Iris pigment epithelial cell (primary cell): ENCODE measurements at regions not wholly inside any gene's neighbourhood (a gene's known extent, or its start where the extent isn't known, plus 50 kb on each side); places are given as distances from the start of the nearest gene placed in this dataset.
A peak's percentile ranks its signal among the peaks of the same experiment; 100 is the strongest.

Source experiments
- DNase-seq: peaks from one replicate; pipeline ENCODE4 v3.0.0-alpha.2; 2011; ENCODE audit warnings: low read depth

DNA sequence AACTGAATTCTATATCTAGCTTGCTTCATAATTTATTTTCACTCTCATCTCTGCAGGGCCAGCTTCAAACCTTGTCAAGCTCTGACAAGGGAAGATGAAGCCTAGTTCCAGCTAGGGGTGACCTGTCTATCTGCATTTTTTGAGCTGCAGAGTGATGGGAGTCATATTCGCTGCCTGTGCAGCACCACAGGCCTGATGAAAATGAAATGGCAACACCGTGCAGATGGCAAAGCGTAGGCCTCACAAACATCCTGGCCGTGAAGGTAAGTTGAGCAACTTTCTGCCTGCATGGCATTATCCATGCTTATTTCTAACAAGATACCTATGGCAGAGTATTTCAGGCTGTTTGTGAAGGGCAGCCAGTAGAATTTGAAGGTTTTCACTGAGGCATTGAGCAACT lies 86.4 kb upstream of the C1QTNF9B start:
- DNase-seq: no peak

GRCh38 chr13:23984546-23984945 lies 87.2 kb upstream of the C1QTNF9B start:
- no peak for DNase-seq

DNA sequence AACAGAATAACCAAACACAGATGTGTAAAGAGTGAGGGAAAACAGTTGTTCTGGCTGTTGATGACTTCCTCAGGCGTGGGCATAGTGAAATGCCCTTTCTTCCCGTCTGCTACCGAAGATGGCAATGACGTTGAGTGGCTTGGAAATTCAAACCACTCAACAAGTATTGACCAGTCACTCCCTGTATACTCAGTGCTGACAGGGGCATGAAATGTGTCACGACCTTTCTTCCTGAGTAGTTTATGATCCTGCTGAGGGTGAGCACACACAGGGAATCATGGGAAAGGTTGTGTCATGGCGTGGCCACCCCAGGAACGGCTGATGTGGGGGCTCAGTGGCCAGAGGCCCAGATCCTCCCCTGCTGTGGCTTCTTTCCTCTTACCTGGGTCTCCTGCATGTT lies 87.8 kb upstream of the C1QTNF9B start:
- DNase-seq: no peak

- no peak for DNase-seq
Observed at GRCh38 chr13:23985839-23986238, 88.5 kb upstream of the C1QTNF9B start.

DNA sequence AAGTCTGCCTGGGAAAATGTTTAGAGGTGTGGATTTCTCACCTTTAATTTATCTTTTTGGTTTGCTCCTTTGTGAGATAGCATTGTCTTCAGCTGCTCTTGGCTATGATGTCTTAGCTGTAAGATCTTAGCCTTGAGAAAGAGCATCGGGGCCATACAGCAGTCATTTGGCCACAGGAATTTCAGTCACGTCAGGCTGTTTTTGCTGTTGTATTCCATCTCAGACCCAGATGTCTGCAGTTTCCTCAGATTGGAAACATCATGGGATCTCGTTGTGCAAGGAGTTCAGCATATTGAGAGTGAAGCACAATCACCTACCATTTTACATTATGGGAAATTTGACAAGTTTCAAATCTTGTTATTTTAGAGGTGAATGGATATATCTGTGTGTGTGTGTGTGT lies 89.3 kb upstream of the C1QTNF9B start:
- DNase-seq: peak; percentile 91

DNA sequence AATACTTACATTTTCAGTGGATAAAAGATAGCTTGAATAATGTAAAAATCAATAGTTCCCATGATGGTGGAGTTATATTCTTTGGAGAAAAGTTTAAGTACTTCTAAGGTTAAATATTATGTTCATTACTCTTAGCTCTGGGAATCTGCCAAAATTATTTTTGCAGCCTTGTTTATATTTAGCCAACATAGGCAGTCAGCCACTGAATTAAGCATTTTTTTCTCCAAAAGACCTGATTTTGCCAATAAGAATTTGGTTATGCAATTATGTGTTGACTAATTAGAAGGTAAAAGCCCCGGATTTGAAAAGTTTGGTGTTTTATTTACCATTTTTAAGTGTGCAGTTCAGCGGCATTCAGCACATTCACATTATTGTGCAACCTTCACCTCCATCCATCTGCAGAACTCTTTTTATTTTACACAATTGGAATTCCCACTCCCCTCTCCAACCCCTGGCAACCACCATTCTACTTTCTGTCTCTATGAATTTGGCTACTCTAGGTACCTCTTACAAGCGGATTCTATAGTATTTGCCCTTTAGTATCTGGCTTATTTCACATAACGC lies 90.1 kb upstream of the C1QTNF9B start:
- peak; percentile 68 for DNase-seq

DNA sequence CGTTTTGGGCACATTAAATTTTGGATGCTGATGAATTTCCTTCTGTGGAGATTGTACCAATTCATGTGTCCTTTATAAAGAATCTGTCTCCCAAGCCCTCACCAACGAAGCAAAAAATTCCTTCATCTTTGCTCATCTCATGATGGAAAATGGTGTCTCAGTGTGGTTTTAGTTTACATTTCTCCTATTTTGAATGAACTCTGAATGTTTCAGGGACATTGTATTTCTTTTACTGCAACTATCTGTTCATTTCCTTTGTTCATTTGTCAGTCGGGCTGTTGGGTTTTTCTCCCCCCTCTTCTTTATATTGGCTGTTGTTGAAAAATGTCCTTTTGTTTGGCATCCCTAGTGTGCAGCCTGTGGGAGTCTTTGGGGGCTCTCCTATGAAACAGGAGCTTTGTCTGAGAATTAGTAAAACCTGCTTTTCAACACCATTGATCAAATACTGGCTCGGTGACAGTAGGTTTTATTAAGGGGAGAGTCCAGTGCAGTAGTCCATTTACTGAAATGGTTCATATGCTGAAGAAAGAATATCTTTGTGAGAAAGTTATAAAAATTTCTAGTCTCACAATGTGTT lies 91.3 kb upstream of the C1QTNF9B start:
- DNase-seq: no peak

GRCh38 chr13:23990455-23990854 lies 93.2 kb upstream of the C1QTNF9B start:
- no peak for DNase-seq

DNA sequence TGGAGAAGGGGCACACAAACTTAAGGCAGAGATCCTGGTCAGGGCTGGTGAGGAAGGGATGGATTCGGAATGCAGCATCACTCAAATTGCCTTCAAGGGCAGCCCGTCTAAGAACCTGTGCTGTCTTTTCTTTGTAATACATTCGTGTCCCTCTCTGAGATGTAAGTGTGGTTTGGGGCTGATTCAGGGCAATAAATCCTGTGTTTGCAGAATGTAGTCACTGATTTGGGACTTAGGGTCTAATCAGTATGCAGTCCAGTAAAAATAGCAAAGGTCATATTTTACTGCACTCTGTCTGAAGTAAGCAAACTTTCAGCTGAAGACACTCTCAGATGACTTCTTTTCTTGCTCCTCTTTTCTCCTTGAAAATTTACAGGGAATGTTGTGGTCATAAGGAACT lies 93.8 kb upstream of the C1QTNF9B start:
- no peak for DNase-seq

- no peak for DNase-seq
Observed at GRCh38 chr13:23992781-23993679, 95.7 kb upstream of the C1QTNF9B start.

DNA sequence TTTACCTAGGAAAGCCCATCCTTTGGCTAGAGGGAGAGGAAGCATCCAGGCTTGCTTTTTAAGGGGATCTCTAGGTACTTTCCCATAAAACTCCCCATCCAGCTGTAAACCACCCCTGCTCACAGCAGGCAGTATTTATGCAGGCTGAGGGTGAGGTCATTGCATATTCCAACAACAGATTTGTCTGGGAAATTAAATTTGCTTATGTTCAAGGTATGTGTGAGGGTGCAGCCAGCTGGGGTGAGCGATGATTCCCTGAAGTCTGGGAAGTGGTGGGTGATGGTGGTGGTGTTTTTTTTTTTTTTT lies 96.3 kb upstream of the C1QTNF9B start:
- DNase-seq: peak; percentile 18

DNA sequence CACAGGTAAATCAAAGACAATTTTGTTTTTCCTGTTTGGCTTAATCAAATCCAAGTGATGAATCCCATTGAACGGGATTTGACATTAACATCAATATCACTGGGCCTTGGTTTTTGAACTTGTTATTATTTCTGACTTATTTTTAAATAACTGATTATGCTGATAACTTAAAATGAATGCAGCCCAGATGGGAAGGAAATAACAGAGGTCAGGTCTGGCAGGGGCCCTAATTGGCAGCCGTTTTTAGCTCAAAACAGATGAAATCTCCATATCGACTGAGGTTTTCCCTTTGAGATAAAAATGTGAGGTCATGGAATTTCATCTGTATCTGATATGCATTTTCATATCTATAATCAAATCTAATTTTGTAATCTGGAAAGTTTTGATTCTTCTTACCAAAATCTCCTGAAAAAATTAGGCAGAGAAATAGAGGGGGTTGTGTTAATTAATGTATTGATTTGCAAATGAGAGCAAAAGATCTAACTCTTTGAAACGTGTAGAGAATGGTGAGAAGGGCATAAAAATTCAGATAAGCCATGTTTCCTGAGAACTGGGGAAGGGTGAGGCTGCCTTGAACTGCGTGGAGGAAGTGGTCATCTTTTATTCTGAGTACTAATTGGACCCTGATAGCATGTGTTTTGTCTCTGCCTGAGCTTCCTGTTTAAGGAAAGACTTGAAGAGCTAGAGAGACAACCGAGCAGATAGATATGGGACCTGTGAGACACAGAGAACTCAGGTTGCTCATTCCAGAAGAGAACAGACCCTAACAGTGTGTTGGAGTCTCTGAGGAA lies 98.2 kb upstream of the C1QTNF9B start:
- DNase-seq: no peak

- no peak for DNase-seq
Observed at GRCh38 chr13:23996456-23996855, 99.2 kb upstream of the C1QTNF9B start.

- no peak for DNase-seq
Observed at GRCh38 chr13:23999424-23999823, 102.1 kb upstream of the C1QTNF9B start.

- no peak for DNase-seq
Observed at GRCh38 chr13:24002206-24002815, 105.0 kb upstream of the C1QTNF9B start.

- DNase-seq: no peak
Observed at GRCh38 chr13:24004142-24004899, 107.0 kb upstream of the C1QTNF9B start.

DNA sequence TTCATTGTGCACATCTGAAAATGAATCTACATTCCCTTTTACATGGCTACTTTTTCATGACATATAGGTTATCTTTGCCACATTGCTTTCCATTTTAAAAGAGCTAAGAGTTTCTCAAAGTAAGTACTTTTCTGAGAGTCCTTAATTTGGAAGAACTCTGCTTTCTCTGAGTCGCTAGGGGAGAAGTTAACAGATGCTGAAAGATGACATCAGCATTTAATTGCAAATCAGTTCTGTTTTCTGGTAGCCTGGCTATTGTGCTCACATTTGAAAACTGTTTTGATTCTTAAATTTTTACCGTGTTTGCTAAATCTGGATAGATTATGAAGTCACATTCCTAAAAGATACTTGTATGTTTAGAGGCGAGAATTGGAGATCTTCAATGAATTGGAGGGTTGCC lies 107.7 kb upstream of the C1QTNF9B start:
- no peak for DNase-seq

DNA sequence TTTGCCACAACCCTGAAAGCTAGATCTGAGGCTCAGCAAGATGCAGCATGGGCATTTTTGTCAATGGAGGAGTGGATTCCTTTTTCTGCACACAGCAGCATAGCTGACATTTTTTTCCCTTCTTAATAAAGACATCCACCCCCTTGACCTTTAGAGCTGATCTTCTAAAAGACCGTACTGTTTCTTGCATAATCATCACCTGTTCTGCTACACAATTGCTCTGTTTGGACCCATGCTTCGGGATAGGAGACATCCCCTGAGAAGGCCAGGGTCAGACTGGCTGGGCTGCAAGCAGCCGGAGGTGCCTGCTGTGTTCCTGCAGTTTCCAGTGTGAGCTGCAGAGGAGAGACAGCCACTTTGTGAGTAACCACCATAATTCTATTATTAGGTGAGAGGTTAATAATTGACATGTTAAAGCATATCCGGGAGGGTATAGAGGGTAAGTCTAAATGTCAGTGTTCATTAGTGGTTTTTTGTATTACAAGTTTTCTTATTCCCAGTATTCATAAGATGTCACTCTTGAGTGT lies 108.5 kb upstream of the C1QTNF9B start:
- DNase-seq: no peak

GRCh38 chr13:24006520-24007248 lies 109.4 kb upstream of the C1QTNF9B start:
- DNase-seq: no peak

GRCh38 chr13:24007979-24008620 lies 110.8 kb upstream of the C1QTNF9B start:
- DNase-seq: no peak
